ENCODE measurements at regions not wholly inside any gene's neighbourhood (a gene's known extent, or its start where the extent isn't known, plus 50 kb on each side); places are given as distances from the start of the nearest gene placed in this dataset.

- no peak for TF ChIP-seq CTCF (IDR thresholded peaks at IDR 0.05)
- ATAC-seq (ENCODE audit: insufficient number of reproducible peaks, low FRiP score, low read depth), result no peak
- H3K9me3 ChIP-seq, result no peaks in the 10 kb centered on the region
- H3K27ac ChIP-seq, result peak overlapping the region; percentile 50 to 64
- no peak for DNase-seq (ENCODE audit: low spot score)
- H3K27me3 ChIP-seq (replicated peaks; ENCODE audit: insufficient read depth), result no peaks in the 10 kb centered on the region
- H3K4me1 ChIP-seq (ENCODE audit: control insufficient read depth in 1 of 2, low read depth in 2 of 2), result peaks cover under 1 to 24% of the 10 kb centered on the region in 2 donors
- no peak overlapping the region for H3K4me3 ChIP-seq
- H3K36me3 ChIP-seq, result no peaks in the 10 kb centered on the region
Measured at GRCh38 chr1:68322096-68322495, 89.8 kb upstream of the WLS start.

- peak; percentile 59 for TF ChIP-seq CTCF (IDR thresholded peaks at IDR 0.05)
- peaks cover 0 to 23% of the 10 kb centered on the region in 2 donors for H3K4me1 ChIP-seq (ENCODE audit: control insufficient read depth in 1 of 2, low read depth in 2 of 2)
- H3K27me3 ChIP-seq (replicated peaks; ENCODE audit: insufficient read depth), result no peaks in the 10 kb centered on the region
- no peak overlapping the region for H3K27ac ChIP-seq
- no peak overlapping the region for H3K4me3 ChIP-seq
- no peaks in the 10 kb centered on the region for H3K9me3 ChIP-seq
- H3K36me3 ChIP-seq, result no peaks in the 10 kb centered on the region
- ATAC-seq (ENCODE audit: insufficient number of reproducible peaks, low FRiP score, low read depth), result no peak
- peak; percentile 21 for DNase-seq (ENCODE audit: low spot score)
Measured at GRCh38 chr1:68321084-68321685, 88.9 kb upstream of the WLS start.

- Histone ChIP-seq H3K4me1 (ENCODE audit: control insufficient read depth in 1 of 2, low read depth in 2 of 2) (peaks cover 0 to 23% of the 10 kb centered on the region in 2 donors), H3K9me3 (no peaks in the 10 kb centered on the region), H3K27me3 (replicated peaks; ENCODE audit: insufficient read depth) (no peaks in the 10 kb centered on the region), H3K4me3 (no peak overlapping the region), H3K27ac (no peak overlapping the region), H3K36me3 (no peaks in the 10 kb centered on the region)
- ATAC-seq (ENCODE audit: insufficient number of reproducible peaks, low FRiP score, low read depth), result no peak
- no peak for TF ChIP-seq CTCF (IDR thresholded peaks at IDR 0.05)
- no peak for DNase-seq (ENCODE audit: low spot score)
Measured at GRCh38 chr1:68320349-68320748, 88.0 kb upstream of the WLS start.

- Histone ChIP-seq H3K4me3 (no peak overlapping the region), H3K9me3 (no peaks in the 10 kb centered on the region), H3K27ac (no peak overlapping the region), H3K36me3 (no peaks in the 10 kb centered on the region), H3K27me3 (replicated peaks; ENCODE audit: insufficient read depth) (no peaks in the 10 kb centered on the region), H3K4me1 (ENCODE audit: control insufficient read depth in 1 of 2, low read depth in 2 of 2) (peaks cover 0 to 23% of the 10 kb centered on the region in 2 donors)
- ATAC-seq (ENCODE audit: insufficient number of reproducible peaks, low FRiP score, low read depth) (no peak), DNase-seq (ENCODE audit: low spot score) (no peak)
- no peak for TF ChIP-seq CTCF (IDR thresholded peaks at IDR 0.05)
Measured at GRCh38 chr1:68319907-68320306, 87.6 kb upstream of the WLS start.

- no peak overlapping the region for H3K4me3 ChIP-seq
- no peaks in the 10 kb centered on the region for H3K9me3 ChIP-seq
- H3K36me3 ChIP-seq, result no peaks in the 10 kb centered on the region
- ATAC-seq (ENCODE audit: insufficient number of reproducible peaks, low FRiP score, low read depth) (no peak), DNase-seq (ENCODE audit: low spot score) (no peak)
- no peak for TF ChIP-seq CTCF (IDR thresholded peaks at IDR 0.05)
- no peak overlapping the region for H3K27ac ChIP-seq
- peaks cover 9 to 25% of the 10 kb centered on the region in 2 donors for H3K4me1 ChIP-seq (ENCODE audit: control insufficient read depth in 1 of 2, low read depth in 2 of 2)
- no peaks in the 10 kb centered on the region for H3K27me3 ChIP-seq (replicated peaks; ENCODE audit: insufficient read depth)
Measured at GRCh38 chr1:68317543-68317942, 85.2 kb upstream of the WLS start.

All from thoracic aorta (tissue), 2 donors.